KBM-7 (cell line): ENCODE measurements at regions not wholly inside any gene's neighbourhood (a gene's known extent, or its start where the extent isn't known, plus 50 kb on each side); places are given as distances from the start of the nearest gene placed in this dataset.
"Not testable (repeated sequence)": the region's sequence is repeated elsewhere in the genome, so short reads cannot be mapped to it uniquely, and the experiment has no call there.

ENCODE experiments used
- DNase-seq: peaks from one replicate; pipeline ENCODE4 v3.0.0-alpha.2; 2015
- in situ Hi-C: fragments of 300-500 bp; cut with MboI; formaldehyde crosslinking; loops from 2 replicates; pipeline ENCODE4 v1.14.3; 2020; ENCODE audit warnings: low sequenced_read_pairs, low pct_unique_long_range_greater_than_20kb, mixed read lengths

GRCh38 chrX:55326985-55327384 is 62.3 kb upstream of the PAGE3 start:
- DNase-seq: no peak
- in situ Hi-C loops: no loop called here

- no peak for DNase-seq
- in situ Hi-C loops: no loop called here
These were observed 70.6 kb upstream of the PAGE3 start for GRCh38 chrX:55335296-55335695.

- in situ Hi-C loops: no loop called here
- no peak for DNase-seq
These were observed 71.5 kb upstream of the PAGE3 start for GRCh38 chrX:55336176-55336575.

- no peak for DNase-seq
- in situ Hi-C loops: no loop called here
These were observed 76.2 kb upstream of the PAGE3 start for GRCh38 chrX:55340896-55341433.

- in situ Hi-C loops: no loop called here
- DNase-seq: peak; percentile 51
These were observed 78.1 kb upstream of the PAGE3 start for GRCh38 chrX:55342533-55343501.

- in situ Hi-C loops: no loop called here
- no peak for DNase-seq
These were observed 91.9 kb upstream of the PAGE3 start for GRCh38 chrX:55356609-55357008.

- no peak for DNase-seq
- in situ Hi-C loops: no loop called here
These were observed 92.5 kb upstream of the PAGE3 start for GRCh38 chrX:55357236-55357635.

GRCh38 chrX:55379396-55379795 is 72.5 kb upstream of the MAGEH1 start:
- in situ Hi-C loops: loop anchor here (25.0 kb wide), 1 partner anchor 108 kb away; the partner anchor contains the start of gene USP51

GRCh38 chrX:55389376-55389775 is 62.6 kb upstream of the MAGEH1 start:
- no peak for DNase-seq
- in situ Hi-C loops: loop anchor here (25.0 kb wide), 1 partner anchor 98 kb away; the partner anchor contains the start of gene USP51

More at GRCh38 chrX:55379396-55379795, 72.5 kb upstream of the MAGEH1 start:
- no peak for DNase-seq

- DNase-seq: not testable (repeated sequence)
- in situ Hi-C loops: loop anchor here (25.0 kb wide), 1 partner anchor 90 kb away; the partner anchor contains the start of gene USP51
These were observed 55.1 kb upstream of the MAGEH1 start for GRCh38 chrX:55396836-55397235.
